ENCODE measurements at regions not wholly inside any gene's neighbourhood (a gene's known extent, or its start where the extent isn't known, plus 50 kb on each side); places are given as distances from the start of the nearest gene placed in this dataset.

DNA sequence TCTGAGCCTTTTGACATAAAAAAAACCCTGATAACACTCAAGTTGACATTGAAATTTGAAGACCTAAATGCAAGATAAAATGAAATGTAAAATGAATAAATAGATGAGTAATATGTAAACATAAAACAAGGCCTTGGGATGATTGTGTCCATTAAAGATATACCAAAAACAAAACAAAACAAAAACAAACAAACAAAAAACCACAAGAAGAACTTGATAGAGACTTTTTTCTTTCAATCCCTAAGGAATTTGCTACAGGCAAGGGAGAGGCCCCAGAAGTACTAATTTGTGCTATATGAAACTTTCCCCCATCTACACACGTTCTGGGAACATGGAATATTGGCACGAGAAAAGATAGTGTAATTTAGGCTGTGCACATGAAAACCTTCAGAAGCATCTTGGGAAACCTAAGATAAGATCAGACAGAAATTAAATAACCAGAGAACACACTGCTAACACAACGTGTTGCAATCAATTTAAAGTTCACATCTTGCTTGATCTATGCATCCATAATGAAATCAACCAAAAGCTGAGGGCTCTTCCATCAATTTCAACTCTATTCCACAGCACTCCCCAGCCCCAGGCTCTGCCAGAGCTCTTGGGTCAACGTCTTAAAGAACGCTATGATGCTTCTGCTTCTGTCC lies 201.1 kb upstream of the RREB1 start:
- no peak overlapping the region for H3K4me3 ChIP-seq (ENCODE audit: low read depth, low read length)
- DNase-seq (ENCODE audit: low read depth), result no peak
- no peak for TF ChIP-seq CTCF (conservative IDR thresholded peaks at IDR 0.05; ENCODE audit: low read depth, low read length)

DNA sequence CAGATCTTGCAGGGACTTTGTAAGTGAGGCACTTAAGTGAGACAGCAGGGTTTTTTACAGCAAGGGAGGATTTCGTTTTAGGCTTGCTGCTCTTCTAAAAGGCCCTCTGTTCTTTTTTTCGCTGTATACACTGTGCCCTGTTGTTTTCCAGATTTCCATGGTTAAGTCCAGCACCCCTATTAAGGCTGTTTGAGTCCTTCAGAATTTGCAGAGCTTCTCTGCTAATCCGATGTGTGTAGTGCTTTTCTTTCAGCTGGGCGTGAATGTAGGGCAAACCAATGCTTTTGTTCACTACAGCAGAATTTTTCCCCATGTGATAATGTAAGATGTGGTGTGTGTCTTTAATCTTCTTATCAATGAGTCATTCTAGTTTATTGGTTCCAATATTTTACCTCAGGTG lies 200.5 kb upstream of the RREB1 start:
- TF ChIP-seq CTCF (conservative IDR thresholded peaks at IDR 0.05; ENCODE audit: low read depth, low read length), result no peak
- H3K4me3 ChIP-seq (ENCODE audit: low read depth, low read length), result no peak overlapping the region
- DNase-seq (ENCODE audit: low read depth), result no peak

- no peak overlapping the region for H3K4me3 ChIP-seq (ENCODE audit: low read depth, low read length)
- DNase-seq (ENCODE audit: low read depth), result no peak
- TF ChIP-seq CTCF (conservative IDR thresholded peaks at IDR 0.05; ENCODE audit: low read depth, low read length), result no peak
Observed at GRCh38 chr6:6908121-6908520, 199.6 kb upstream of the RREB1 start.

GRCh38 chr6:6909111-6909510 lies 198.7 kb upstream of the RREB1 start:
- no peak for TF ChIP-seq CTCF (conservative IDR thresholded peaks at IDR 0.05; ENCODE audit: low read depth, low read length)
- DNase-seq (ENCODE audit: low read depth), result no peak
- no peak overlapping the region for H3K4me3 ChIP-seq (ENCODE audit: low read depth, low read length)

DNA sequence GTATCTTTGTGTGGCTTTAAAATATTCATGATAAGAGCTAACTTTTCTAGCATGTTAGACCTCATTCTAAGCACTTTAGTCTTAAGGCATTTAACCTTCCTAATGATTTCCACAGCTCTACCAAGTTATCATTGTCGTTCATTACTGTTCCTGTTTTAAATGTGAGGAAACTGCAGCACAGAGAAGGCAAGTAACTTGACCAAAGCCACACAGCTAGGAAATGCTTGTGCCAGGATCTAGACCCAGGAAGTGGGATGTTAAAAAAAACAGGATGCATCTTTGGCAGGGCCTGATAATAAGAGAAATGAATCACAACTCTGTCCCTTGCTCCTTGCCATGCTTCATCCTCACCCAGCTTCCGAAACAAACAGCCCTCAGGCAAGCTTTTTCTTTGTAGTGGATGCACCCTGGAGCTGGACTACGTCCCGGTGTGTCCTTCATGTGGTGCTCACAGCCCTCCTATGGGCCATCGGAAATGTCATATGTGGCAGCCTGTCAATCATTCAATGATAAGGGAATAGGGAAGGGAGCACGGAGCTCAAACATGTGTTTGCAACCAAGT lies 196.9 kb upstream of the RREB1 start:
- no peak overlapping the region for H3K4me3 ChIP-seq (ENCODE audit: low read depth, low read length)
- DNase-seq (ENCODE audit: low read depth), result no peak
- no peak for TF ChIP-seq CTCF (conservative IDR thresholded peaks at IDR 0.05; ENCODE audit: low read depth, low read length)

DNA sequence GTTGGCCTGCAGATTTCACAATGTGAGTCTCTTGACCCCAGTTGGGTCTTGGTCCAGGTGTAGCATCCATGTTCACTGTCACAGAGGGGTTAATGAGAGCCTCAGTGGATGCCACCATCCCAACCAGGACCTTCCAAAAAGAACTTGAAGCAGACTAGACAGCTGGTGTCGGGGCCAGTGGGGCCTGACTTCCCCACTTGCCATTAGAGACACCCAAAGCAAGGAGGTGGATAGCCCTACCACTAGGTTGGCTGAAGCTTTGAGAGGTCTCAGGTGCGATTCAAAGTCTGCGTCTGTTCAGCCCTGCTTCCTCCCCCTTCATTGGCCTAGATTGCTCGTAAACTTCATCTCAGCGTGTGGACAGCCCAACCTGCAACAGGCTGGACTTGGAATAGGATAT lies 196.4 kb upstream of the RREB1 start:
- no peak overlapping the region for H3K4me3 ChIP-seq (ENCODE audit: low read depth, low read length)
- no peak for TF ChIP-seq CTCF (conservative IDR thresholded peaks at IDR 0.05; ENCODE audit: low read depth, low read length)
- no peak for DNase-seq (ENCODE audit: low read depth)

Data from epithelial cell of proximal tubule (primary cell).